Stimulated activated memory B cell treated with anti-CD40 and anti-IgM and Interleukin-4, amounts not matched to agents 10 μg/mL and 1 μg/mL and 100 μg/mL, for 72 hours (primary cell): ENCODE measurements at regions not wholly inside any gene's neighbourhood (a gene's known extent, or its start where the extent isn't known, plus 50 kb on each side); places are given as distances from the start of the nearest gene placed in this dataset.

Experiments
- ATAC-seq: fragments of 150-1000 bp; cut with Tn5 transposase; 2 replicates; pipeline ENCODE4 v1.10.0; 2021
- H3K27ac Mint-ChIP-seq: one replicate; pipeline ENCODE4 v1.8.0; 2022; ENCODE audit warnings: mild to moderate bottlenecking, mixed read lengths
- H3K27me3 Mint-ChIP-seq: one replicate; pipeline ENCODE4 v1.8.0; 2022; ENCODE audit warnings: mixed read lengths
- H3K36me3 Mint-ChIP-seq: one replicate; pipeline ENCODE4 v1.8.0; 2022; ENCODE audit warnings: mixed read lengths
- H3K4me1 Mint-ChIP-seq: one replicate; pipeline ENCODE4 v1.8.0; 2022; ENCODE audit warnings: mixed read lengths
- H3K4me3 Mint-ChIP-seq: one replicate; pipeline ENCODE4 v1.8.0; 2022; ENCODE audit warnings: mild to moderate bottlenecking, moderate library complexity, mixed read lengths
- H3K9me3 Mint-ChIP-seq: one replicate; pipeline ENCODE4 v1.8.0; 2022; ENCODE audit warnings: mixed read lengths

- Mint-ChIP-seq H3K36me3 (no peaks in the 10 kb centered on the region), H3K4me3 (no peak overlapping the region), H3K27ac (no peak overlapping the region), H3K27me3 (no peaks in the 10 kb centered on the region), H3K9me3 (no peaks in the 10 kb centered on the region), H3K4me1 (no peaks in the 10 kb centered on the region)
- no peak for ATAC-seq
These were observed 54.7 kb upstream of the ANXA10 start for GRCh38 chr4:168037676-168038075.

GRCh38 chr4:168039593-168039992, 52.7 kb upstream of the ANXA10 start:
- H3K36me3 Mint-ChIP-seq, result no peaks in the 10 kb centered on the region
- H3K27me3 Mint-ChIP-seq, result no peaks in the 10 kb centered on the region
- no peaks in the 10 kb centered on the region for H3K4me1 Mint-ChIP-seq
- no peak overlapping the region for H3K4me3 Mint-ChIP-seq
- H3K9me3 Mint-ChIP-seq, result no peaks in the 10 kb centered on the region
- H3K27ac Mint-ChIP-seq, result no peak overlapping the region
- no peak for ATAC-seq
